HepG2 (cell line): ENCODE measurements at regions not wholly inside any gene's neighbourhood (a gene's known extent, or its start where the extent isn't known, plus 50 kb on each side); places are given as distances from the start of the nearest gene placed in this dataset.

Experiments
- CREM ChIP-seq, 2 experiments: sonication (generic) in 1 of 2; formaldehyde crosslinking in 1 of 2; IDR thresholded peaks; 2 replicates each; pipeline versions ENCODE4 v1.4.0 to v1.6.1; 2016 to 2020; ENCODE audit warnings: antibody characterized with exemption in 1 of 2, mild to moderate bottlenecking in 1 of 2, missing genetic modification reagents in 1 of 2
- POLR2G ChIP-seq: fragments of 200-400 bp; formaldehyde crosslinking; IDR thresholded peaks from 2 replicates; pipeline ENCODE4 v1.6.1; 2018; ENCODE audit warnings: mild to moderate bottlenecking, low read depth, low read length, moderate library complexity
- PRDM15 ChIP-seq: sonication (generic); formaldehyde crosslinking; IDR thresholded peaks from 2 replicates; pipeline ENCODE4 v1.4.0; 2020; ENCODE audit warnings: missing genetic modification reagents
- ZNF768 ChIP-seq: sonication (generic); formaldehyde crosslinking; IDR thresholded peaks from 2 replicates; pipeline ENCODE4 v1.4.0; 2020; ENCODE audit warnings: missing genetic modification reagents
- ZSCAN5A ChIP-seq: sonication (generic); formaldehyde crosslinking; IDR thresholded peaks from 2 replicates; pipeline ENCODE4 v1.8.0; 2022; ENCODE audit warnings: mild to moderate bottlenecking, missing genetic modification reagents, borderline replicate concordance

- TF ChIP-seq ZSCAN5A (CRISPR knock-in tag) (no peak), PRDM15 (CRISPR knock-in tag) (no peak), ZNF768 (CRISPR knock-in tag) (no peak), POLR2G (no peak), CREM (IDR thresholded peaks at IDR 0.05) (no peak), CREM (CRISPR knock-in tag; IDR thresholded peaks at IDR 0.05) (no peak)
Observed at GRCh38 chr6:69466979-69467570, 329.7 kb downstream of the LMBRD1 start.
